D341Med (cell line): ENCODE measurements at regions not wholly inside any gene's neighbourhood (a gene's known extent, or its start where the extent isn't known, plus 50 kb on each side); places are given as distances from the start of the nearest gene placed in this dataset.
"Not testable (repeated sequence)": the region's sequence is repeated elsewhere in the genome, so short reads cannot be mapped to it uniquely, and the experiment has no call there.

Experiments used
- DNase-seq: peaks from one replicate; pipeline ENCODE4 v3.0.0; 2012; ENCODE audit warnings: low spot score

- DNase-seq: no peak
Observed at GRCh38 chr17:70447588-70447987, 278.3 kb downstream of the KCNJ2 start.

- not testable (repeated sequence) for DNase-seq
Observed at GRCh38 chr17:70453075-70453474, 283.7 kb downstream of the KCNJ2 start.

DNA sequence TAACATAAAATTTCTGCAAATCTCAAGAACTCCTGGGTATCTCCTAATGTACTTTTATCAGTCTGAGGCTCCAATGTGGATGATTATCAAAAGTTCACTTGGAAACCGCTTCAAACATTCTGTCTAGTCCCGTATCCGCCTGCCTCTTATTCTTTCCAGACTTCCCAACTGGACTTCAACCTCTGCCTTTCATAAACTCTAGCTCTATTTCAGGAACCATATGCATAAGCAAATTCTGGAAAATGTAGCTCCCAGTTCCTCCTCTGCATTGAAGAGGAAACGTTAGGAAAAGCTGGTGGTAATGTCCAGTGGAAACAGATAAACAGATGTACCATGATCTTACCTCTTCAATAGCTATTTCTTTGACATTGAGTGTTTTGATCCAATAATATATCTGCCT is 285.0 kb downstream of the KCNJ2 start:
- no peak for DNase-seq

GRCh38 chr17:70454908-70455307 is 285.6 kb downstream of the KCNJ2 start:
- DNase-seq: no peak

DNA sequence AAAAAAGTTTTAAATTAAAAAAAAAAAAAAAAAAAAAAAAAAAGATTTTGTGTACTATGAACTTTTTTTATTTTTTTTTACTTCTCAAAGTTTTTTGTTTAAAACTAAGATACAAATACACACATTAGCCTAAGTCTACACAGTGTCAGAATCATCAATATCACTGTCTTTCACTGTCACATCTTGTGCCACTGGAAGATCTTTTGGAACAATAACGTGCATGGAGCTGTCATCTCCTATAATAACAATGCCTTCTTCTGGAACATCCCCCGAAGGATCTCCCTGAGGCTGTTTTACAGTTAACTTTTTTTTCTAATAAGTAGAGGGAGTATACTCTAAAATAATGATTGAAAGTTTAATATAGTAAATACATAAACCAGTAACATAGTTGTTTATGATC is 295.7 kb downstream of the KCNJ2 start:
- no peak for DNase-seq

DNA sequence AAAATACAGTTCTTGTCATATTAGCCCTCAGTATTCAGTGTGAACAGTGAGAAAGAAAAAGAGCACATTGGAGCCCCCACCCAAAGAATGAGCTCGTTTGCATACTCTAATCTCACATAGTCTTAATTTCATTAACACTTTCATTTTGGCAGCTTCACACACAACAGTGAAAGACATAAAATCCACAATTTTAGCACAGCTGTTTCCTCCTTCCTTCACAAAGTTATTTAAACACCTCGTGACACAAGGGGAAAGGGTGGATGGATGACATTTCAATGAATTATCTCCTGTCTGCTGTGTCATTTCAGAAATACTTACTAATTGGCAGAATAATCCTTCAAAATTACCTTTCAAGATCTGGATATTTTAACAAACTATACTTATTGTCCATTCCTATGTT is 299.3 kb downstream of the KCNJ2 start:
- no peak for DNase-seq

- DNase-seq: no peak
Observed at GRCh38 chr17:70473049-70473448, 303.7 kb downstream of the KCNJ2 start.

DNA sequence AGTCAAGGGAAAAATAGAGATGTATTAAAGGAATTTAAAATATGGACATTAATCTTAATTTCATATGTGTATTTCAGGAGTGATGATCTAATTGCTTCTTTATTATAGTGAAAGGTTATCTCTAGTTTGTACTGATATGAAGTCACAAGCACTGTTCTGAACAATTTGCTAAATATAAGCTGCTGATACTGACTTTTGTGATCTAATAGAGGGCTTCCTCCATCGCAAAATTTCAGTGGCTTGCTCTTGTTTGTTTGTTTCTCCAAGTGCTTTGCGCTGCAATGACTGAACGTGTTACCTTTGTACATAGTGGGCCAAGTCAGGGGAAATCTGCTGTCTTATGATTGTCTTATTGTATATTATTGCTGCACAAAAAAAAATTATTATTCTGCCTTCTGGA is 307.0 kb downstream of the KCNJ2 start:
- DNase-seq: no peak

GRCh38 chr17:70478902-70479301 is 309.6 kb downstream of the KCNJ2 start:
- no peak for DNase-seq

DNA sequence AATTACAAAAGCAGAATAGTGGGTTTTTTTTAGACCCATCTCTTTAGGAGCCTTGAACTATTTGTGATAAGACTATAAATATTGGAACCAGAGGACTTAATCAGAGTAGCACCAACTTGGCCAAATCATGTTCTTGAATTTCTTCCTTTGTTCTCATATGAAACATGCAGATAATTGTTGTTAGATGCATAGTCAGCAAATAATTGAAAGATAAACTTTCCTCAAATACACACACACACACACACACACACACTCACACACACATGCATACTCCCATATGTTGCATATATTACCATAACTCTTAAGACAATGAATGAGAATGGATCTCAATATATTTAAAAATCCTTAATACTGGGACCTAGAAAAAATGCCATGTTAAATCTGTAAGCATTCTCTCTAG is 310.4 kb downstream of the KCNJ2 start:
- no peak for DNase-seq

- DNase-seq: no peak
Observed at GRCh38 chr17:70483624-70484023, 314.3 kb downstream of the KCNJ2 start.

DNA sequence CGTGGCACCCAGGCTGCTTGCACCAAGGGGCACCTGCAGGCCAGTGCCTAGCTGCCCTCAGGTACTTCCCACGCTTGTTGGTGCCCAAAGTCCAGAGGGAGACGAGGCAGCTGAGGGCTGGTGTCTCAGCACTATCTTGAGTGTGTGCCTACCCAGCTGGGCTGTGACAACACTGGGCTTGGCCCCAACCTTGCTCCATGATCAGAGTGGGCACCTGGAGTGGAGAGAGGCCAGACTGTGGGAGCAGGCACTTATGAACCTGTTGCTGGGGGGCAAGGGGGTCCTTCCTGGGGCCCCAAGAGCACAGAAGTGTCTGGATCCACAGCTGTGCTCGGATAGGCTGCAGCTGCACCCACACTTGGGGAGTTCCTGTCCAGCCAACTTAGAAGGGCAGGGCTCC is 314.7 kb downstream of the KCNJ2 start:
- no peak for DNase-seq

DNA sequence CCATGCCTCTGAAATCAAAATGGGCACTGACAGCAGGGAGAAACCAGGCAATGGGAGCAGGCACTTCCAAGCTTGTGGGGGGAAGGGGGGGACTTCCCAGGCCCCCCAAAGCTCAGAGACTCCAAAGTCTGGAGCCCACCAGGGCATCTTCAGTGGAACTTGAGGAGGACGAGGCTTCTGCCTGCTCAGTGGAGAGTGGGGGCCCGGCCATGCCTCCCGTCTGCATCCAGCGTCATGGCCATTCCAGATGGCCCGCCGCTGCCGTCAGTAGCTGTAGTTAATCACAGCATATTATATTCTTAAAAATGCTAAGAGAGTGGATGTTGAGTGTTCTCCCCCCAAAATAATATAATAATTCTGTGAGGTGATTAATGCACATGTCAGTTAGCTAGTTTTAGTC is 315.2 kb downstream of the KCNJ2 start:
- no peak for DNase-seq

GRCh38 chr17:70492368-70492767 is 323.0 kb downstream of the KCNJ2 start:
- no peak for DNase-seq

DNA sequence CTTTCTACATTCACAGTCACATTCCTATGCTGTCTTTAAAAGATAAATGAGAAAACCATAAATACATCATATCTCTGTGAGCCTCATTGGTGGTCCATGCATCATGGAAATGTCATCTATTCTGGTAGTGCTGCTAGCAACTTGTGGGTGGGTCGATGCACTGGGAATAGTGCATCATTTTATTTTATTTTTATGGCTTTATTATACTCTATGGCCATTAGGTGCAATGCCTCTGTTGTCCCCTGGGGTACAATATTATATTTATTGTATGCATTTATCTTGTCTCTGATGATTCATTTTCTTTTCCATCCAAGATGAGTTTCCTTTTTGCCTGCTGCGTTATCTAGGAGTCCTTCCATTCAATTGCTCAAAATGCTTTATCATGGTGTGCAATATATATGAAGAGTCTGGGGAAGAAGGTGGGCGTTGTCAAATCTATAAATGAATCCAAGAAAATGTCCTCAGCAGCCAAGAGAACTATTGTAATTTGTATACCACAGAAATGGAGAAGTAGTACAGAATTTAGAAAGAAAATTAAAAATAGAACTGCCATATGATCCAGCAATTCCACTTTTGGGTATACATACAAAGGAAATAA is 324.0 kb downstream of the KCNJ2 start:
- no peak for DNase-seq

GRCh38 chr17:70498631-70499030 is 329.3 kb downstream of the KCNJ2 start:
- no peak for DNase-seq

GRCh38 chr17:70499067-70499786 is 329.9 kb downstream of the KCNJ2 start:
- no peak for DNase-seq

GRCh38 chr17:70503449-70503848 is 334.1 kb downstream of the KCNJ2 start:
- DNase-seq: no peak

DNA sequence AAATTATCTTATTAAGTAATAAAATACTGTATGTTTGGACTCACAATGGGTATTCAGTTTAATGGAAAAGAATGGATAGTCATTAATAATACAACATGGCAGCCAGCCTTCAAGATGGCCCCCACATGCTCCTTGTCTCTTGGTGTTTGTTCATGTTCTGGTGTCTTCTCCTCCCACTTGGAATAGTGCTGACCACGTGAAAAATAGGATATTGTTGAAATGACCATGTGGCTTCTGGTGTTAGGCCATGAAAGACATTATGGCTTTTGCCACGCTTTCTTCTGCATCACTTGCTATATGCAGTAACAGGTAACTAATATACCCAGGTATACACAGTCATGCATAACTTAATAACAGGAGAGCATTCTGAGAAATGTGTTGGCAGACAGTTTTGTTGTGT is 341.0 kb downstream of the KCNJ2 start:
- no peak for DNase-seq

- DNase-seq: no peak
Observed at GRCh38 chr17:70517816-70518215, 348.5 kb downstream of the KCNJ2 start.

GRCh38 chr17:70519300-70519699 is 350.0 kb downstream of the KCNJ2 start:
- DNase-seq: no peak

DNA sequence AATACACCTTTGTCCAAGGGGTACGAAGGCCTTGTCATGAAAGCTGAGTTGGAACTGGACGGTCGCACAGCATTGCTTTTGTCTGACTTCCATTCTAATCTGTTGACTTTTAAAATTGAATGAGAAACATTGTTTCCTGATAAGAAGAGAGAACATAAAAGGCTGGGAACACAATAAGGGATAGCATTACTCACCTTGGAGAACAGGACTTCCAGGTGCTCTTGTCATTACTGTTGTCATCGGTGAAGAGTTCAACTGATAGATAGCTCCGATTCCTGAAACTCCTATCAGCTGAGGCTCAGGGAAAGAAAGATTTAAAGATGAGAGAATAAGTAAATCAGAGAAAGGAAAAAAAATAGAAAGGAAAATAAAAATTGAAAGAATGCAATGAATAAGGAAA is 351.1 kb downstream of the KCNJ2 start:
- DNase-seq: no peak

DNA sequence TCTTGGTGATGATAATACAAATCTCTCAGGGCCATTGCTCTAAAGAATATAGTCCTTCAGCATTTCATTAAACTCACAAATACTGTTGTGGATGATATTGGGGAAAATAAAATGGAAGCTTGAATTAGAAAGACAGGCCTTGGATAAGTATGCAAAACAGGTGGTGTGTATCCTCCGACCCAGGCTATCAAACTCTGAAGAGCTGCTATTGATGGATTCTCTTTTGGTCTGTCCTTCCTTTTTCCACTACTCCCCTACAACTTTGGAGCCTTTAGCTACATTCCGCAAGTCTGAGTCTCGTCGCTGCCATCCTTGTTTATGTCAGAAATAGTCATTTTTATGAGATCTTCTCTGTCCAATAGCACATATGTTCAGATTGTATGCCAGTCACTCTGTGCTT is 351.6 kb downstream of the KCNJ2 start:
- no peak for DNase-seq

- no peak for DNase-seq
Observed at GRCh38 chr17:70521821-70522256, 352.5 kb downstream of the KCNJ2 start.
